Erythroblast (primary cell): ENCODE measurements at regions not wholly inside any gene's neighbourhood (a gene's known extent, or its start where the extent isn't known, plus 50 kb on each side); places are given as distances from the start of the nearest gene placed in this dataset.

Experiments used
- GATA1 ChIP-seq: IDR thresholded peaks from 2 replicates; pipeline ENCODE4 v1.6.1; 2011; ENCODE audit warnings: low read depth, mild to moderate bottlenecking, control low read depth, low read length, moderate library complexity
- POLR2A ChIP-seq: IDR thresholded peaks from 2 replicates; pipeline ENCODE4 v1.6.1; 2011; ENCODE audit warnings: mild to moderate bottlenecking, low read length

- TF ChIP-seq POLR2A = no peak
- TF ChIP-seq GATA1 = no peak
These were observed 218.4 kb downstream of the BCAT1 start for GRCh38 chr12:24730489-24730896.
